ENCODE measurements at regions not wholly inside any gene's neighbourhood (a gene's known extent, or its start where the extent isn't known, plus 50 kb on each side); places are given as distances from the start of the nearest gene placed in this dataset.

- TF ChIP-seq, protein P1, sequence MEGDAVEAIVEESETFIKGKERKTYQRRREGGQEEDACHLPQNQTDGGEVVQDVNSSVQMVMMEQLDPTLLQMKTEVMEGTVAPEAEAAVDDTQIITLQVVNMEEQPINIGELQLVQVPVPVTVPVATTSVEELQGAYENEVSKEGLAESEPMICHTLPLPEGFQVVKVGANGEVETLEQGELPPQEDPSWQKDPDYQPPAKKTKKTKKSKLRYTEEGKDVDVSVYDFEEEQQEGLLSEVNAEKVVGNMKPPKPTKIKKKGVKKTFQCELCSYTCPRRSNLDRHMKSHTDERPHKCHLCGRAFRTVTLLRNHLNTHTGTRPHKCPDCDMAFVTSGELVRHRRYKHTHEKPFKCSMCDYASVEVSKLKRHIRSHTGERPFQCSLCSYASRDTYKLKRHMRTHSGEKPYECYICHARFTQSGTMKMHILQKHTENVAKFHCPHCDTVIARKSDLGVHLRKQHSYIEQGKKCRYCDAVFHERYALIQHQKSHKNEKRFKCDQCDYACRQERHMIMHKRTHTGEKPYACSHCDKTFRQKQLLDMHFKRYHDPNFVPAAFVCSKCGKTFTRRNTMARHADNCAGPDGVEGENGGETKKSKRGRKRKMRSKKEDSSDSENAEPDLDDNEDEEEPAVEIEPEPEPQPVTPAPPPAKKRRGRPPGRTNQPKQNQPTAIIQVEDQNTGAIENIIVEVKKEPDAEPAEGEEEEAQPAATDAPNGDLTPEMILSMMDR (conservative IDR thresholded peaks at IDR 0.05; ENCODE audit: low read length), result no peak
- TF ChIP-seq EZH2phosphoT487 (IDR thresholded peaks at IDR 0.05; ENCODE audit: borderline replicate concordance, low read depth, low read length), result no peak
Measured at GRCh38 chr17:26963163-26963503, 330.8 kb upstream of the WSB1 start.

All from OCI-LY7 (cell line).